ENCODE measurements at regions not wholly inside any gene's neighbourhood (a gene's known extent, or its start where the extent isn't known, plus 50 kb on each side); places are given as distances from the start of the nearest gene placed in this dataset.

DNA sequence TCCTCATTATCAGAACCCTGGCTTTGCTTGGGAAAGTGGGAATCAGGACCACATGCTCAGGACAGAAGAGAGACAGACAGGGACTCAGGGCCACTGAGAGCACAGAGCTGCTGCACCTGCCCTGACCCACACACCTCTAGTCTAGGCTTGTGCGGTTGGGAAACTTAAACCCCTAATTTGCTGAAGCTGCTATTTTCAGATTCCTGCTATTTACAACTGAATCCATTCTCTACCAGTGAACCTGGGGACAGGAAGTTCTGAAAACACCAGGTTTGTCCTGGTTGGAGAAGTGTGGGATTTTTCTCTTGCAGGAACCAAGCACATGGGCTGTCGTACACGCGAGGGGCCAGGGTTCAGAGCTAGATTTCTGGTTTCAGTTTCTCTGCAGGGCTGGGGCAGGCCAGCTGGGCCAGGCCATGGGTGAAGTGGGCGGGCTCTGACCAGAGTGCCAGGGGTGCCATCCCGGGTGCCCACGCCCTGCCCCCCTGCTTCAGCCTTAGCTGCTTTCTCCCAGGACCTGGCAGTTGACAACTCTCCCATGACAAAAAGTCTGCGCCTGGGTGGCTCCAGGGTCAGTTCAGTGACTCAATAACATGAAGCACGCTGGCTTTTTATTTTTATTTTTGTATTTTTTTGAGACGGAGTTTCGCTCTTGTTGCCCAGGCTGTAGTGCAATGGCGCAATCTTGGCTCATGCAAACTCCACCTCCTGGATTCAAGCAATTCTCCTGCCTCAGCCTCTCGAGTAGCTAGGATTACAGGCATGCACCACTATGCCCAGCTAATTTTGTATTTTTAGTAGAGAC is 51.3 kb upstream of the SLC1A4 start:
- no peak overlapping the region for H3K27ac Mint-ChIP-seq
- H3K4me1 Mint-ChIP-seq (ENCODE audit: low read depth), result peaks cover 5% of the 10 kb centered on the region

DNA sequence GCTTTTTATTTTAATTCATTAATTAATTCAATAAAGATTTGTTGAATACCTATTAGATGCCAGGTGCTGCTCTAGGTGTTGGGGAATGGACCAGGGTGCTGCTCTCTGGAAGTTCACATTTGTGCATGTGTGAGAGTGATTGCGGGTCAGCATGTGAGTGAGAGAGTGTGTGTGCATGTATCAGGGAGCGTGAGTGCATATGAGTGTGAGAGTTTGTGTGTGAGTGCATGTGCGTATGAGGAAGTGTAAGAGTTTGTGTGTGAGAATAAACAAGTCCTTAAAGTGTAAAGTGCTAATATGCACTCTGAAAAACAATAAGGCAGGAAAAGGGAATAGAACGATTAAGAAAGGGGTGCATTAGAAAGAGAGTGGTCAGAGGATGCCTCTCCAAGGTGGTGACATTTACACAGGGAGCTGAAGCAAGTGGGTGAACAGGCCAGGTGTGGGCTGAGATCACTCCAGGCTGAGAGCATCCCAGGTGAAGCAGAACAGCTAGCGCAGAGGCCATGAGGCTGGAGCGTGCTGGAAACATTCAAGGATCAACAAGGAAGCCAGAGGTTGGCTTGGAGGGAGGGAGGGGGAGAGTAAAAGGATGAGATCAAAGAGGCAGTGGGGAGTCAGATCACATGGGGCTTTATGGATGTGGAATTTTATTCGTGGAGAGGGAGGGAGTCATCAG is 50.5 kb upstream of the SLC1A4 start:
- Mint-ChIP-seq H3K4me3 (no peak overlapping the region), H3K27ac (no peak overlapping the region), H3K27me3 (no peaks in the 10 kb centered on the region), H3K36me3 (no peaks in the 10 kb centered on the region), H3K9me3 (ENCODE audit: low read depth) (no peaks in the 10 kb centered on the region), H3K4me1 (ENCODE audit: low read depth) (peaks cover 5% of the 10 kb centered on the region)

More for the DNA sequence above, 51.3 kb upstream of the SLC1A4 start:
- H3K4me3 Mint-ChIP-seq, result no peak overlapping the region
- H3K27me3 Mint-ChIP-seq, result no peaks in the 10 kb centered on the region
- H3K9me3 Mint-ChIP-seq (ENCODE audit: low read depth), result no peaks in the 10 kb centered on the region
- H3K36me3 Mint-ChIP-seq, result no peaks in the 10 kb centered on the region

DNA sequence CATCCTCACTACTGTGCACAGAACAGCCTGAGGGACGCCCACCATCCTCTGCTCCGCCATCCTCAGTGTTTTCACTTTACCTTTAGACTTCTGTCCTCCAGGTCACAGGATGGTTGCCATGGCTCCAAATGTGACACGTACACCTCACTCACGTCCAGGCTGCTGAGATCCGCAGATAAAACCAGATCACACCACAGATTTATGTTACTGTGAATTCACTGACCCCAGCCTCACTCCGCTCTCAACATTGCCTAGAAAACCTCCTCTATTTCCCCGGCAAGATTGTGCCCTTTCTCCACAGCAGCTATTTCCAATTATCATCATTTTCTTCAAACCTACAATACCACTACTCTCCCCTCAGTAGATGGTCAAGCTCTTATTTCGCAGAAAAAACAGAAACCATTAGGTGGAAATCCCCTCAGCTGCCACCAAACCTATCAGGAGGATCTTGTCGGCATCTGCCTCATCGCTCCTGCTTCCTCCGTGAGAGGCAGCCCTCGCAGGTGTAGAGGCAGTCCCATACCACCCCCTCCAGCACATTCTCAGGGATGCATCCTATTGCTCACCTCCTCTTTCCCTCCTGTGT is 49.8 kb upstream of the SLC1A4 start:
- H3K36me3 Mint-ChIP-seq, result no peaks in the 10 kb centered on the region
- H3K27me3 Mint-ChIP-seq, result no peaks in the 10 kb centered on the region
- peaks cover 7% of the 10 kb centered on the region for H3K4me1 Mint-ChIP-seq (ENCODE audit: low read depth)
- H3K9me3 Mint-ChIP-seq (ENCODE audit: low read depth), result no peaks in the 10 kb centered on the region
- no peak overlapping the region for H3K27ac Mint-ChIP-seq
- H3K4me3 Mint-ChIP-seq, result no peak overlapping the region

Measured in activated naive CD8-positive, alpha-beta T cell (primary cell).